ENCODE measurements at regions not wholly inside any gene's neighbourhood (a gene's known extent, or its start where the extent isn't known, plus 50 kb on each side); places are given as distances from the start of the nearest gene placed in this dataset.

GRCh38 chr1:188958461-188959115 is 1519.1 kb downstream of the BRINP3 start:
- H3K4me3 ChIP-seq (ENCODE audit: low read depth, poor library complexity, severe bottlenecking) = no peak overlapping the region
- DNase-seq (ENCODE audit: low spot score in 2 of 2) = no peak
- intact Hi-C loops (cut with DNase I; ENCODE audit: low total_unique reads) = no loop called here
- TF ChIP-seq POLR2A (IDR thresholded peaks at IDR 0.05) (no peak), CTCF (IDR thresholded peaks at IDR 0.05) (no peak)
- 46 to 72% methylated on average over 3 of the region's 3 CpGs for WGBS, 2 donors

DNA sequence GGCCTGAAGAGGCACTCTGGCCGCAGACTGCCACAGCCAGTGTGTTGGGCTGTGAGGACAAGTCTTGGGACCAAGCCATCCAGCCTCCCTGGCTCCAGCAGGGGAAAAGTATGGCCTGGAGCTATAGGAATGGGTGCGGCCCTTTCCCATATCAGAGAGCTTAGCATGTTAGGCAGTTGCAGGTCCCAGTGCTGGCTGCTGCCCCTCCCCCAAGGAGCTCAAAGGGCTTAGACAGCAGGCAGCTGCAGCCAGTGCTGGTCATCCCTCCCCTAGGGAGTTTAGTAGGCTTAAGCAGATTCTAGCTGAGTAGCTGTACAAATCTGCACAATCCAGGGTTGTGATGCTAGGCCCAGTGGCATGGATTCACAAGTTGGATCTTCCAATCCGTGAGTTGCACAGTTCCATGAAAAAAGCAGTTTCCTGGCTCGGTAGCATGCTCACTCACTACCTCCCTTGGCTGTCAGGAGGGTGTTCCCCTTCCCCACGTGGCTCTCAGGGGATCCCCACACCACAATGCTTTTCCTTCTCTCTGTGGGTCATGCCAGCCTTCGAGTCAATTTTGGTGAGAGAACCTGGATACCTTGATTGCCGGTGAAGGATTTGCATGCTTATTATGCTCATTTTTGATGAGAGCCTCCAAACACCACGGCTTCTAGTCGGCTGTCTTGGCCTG is 1490.8 kb downstream of the BRINP3 start:
- 61 to 75% methylated on average over 9 of the region's 9 CpGs for WGBS, 2 donors
- intact Hi-C loops (cut with DNase I; ENCODE audit: low total_unique reads) = no loop called here
- no peak for DNase-seq (ENCODE audit: low spot score in 2 of 2)

GRCh38 chr1:188988589-188988988 is 1489.1 kb downstream of the BRINP3 start:
- TF ChIP-seq CTCF (IDR thresholded peaks at IDR 0.05) = no peak
- TF ChIP-seq POLR2A (IDR thresholded peaks at IDR 0.05) = no peak
- 51 to 57% methylated on average over 3 of the region's 3 CpGs for whole genome bisulfite sequencing, 2 donors
- DNase-seq (ENCODE audit: low spot score in 2 of 2) = no peak
- intact Hi-C loops (cut with DNase I; ENCODE audit: low total_unique reads) = no loop called here
- H3K4me3 ChIP-seq (ENCODE audit: low read depth, poor library complexity, severe bottlenecking) = no peak overlapping the region

More for the DNA sequence above, 1490.8 kb downstream of the BRINP3 start:
- H3K4me3 ChIP-seq (ENCODE audit: low read depth, poor library complexity, severe bottlenecking) = no peak overlapping the region
- TF ChIP-seq POLR2A (IDR thresholded peaks at IDR 0.05) = no peak
- TF ChIP-seq CTCF (IDR thresholded peaks at IDR 0.05) = no peak

- intact Hi-C loops (cut with DNase I; ENCODE audit: low total_unique reads) = no loop called here
- 58 to 64% methylated on average over 2 of the region's 2 CpGs for WGBS, 2 donors
- TF ChIP-seq CTCF (IDR thresholded peaks at IDR 0.05) (no peak), POLR2A (IDR thresholded peaks at IDR 0.05) (no peak)
- DNase-seq (ENCODE audit: low spot score in 2 of 2) = no peak
- no peak overlapping the region for H3K4me3 ChIP-seq (ENCODE audit: low read depth, poor library complexity, severe bottlenecking)
Observed at GRCh38 chr1:188991221-188991930, 1486.3 kb downstream of the BRINP3 start.

DNA sequence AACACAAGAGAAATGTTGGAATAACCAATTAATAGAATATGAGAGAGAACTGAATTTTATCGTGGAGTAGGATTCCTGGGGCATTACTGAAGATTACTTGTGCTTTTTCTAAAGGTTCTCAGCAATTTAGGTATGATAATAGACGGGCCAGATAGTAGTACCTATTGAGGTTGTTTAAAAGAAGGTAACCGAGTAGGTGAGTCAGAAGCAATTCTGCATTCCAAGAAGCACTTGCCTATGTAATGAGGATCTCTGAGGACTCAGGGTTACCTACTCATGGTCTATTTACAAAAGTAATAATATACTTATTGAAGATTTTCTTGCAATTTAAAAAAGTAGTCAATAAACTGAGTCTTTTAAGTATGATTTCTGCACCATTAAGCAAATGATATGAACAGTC is 1469.8 kb downstream of the BRINP3 start:
- no peak for DNase-seq (ENCODE audit: low spot score in 2 of 2)
- no peak overlapping the region for H3K4me3 ChIP-seq (ENCODE audit: low read depth, poor library complexity, severe bottlenecking)
- intact Hi-C loops (cut with DNase I; ENCODE audit: low total_unique reads) = no loop called here
- TF ChIP-seq POLR2A (IDR thresholded peaks at IDR 0.05) (no peak), CTCF (IDR thresholded peaks at IDR 0.05) (no peak)
- 61 to 71% methylated on average over 3 of the region's 3 CpGs for WGBS, 2 donors
